ENCODE measurements at regions not wholly inside any gene's neighbourhood (a gene's known extent, or its start where the extent isn't known, plus 50 kb on each side); places are given as distances from the start of the nearest gene placed in this dataset.
"Not testable (repeated sequence)": the region's sequence is repeated elsewhere in the genome, so short reads cannot be mapped to it uniquely, and the experiment has no call there.

- no peak for DNase-seq
Observed at GRCh38 chr18:71036783-71037182, 747.9 kb downstream of the SOCS6 start.

GRCh38 chr18:71031296-71032191, 742.7 kb downstream of the SOCS6 start:
- not testable (repeated sequence) for DNase-seq

GRCh38 chr18:71030085-71030484, 741.2 kb downstream of the SOCS6 start:
- DNase-seq = not testable (repeated sequence)

- no peak for DNase-seq
Observed at GRCh38 chr18:71028285-71028762, 739.5 kb downstream of the SOCS6 start.

GRCh38 chr18:71027531-71027930, 738.7 kb downstream of the SOCS6 start:
- DNase-seq = no peak

GRCh38 chr18:71025505-71026225, 736.8 kb downstream of the SOCS6 start:
- DNase-seq = no peak

- DNase-seq = no peak
Observed at GRCh38 chr18:71022389-71022788, 733.5 kb downstream of the SOCS6 start.

GRCh38 chr18:71021030-71021362, 732.2 kb downstream of the SOCS6 start:
- DNase-seq = no peak

GRCh38 chr18:71020342-71021029, 731.6 kb downstream of the SOCS6 start:
- no peak for DNase-seq

- no peak for DNase-seq
Observed at GRCh38 chr18:71018816-71019215, 730.0 kb downstream of the SOCS6 start.

GRCh38 chr18:71012789-71013188, 723.9 kb downstream of the SOCS6 start:
- no peak for DNase-seq

GRCh38 chr18:71011389-71011788, 722.5 kb downstream of the SOCS6 start:
- DNase-seq = no peak

GRCh38 chr18:71008257-71008656, 719.4 kb downstream of the SOCS6 start:
- no peak for DNase-seq

GRCh38 chr18:71001597-71001996, 712.8 kb downstream of the SOCS6 start:
- DNase-seq = no peak

GRCh38 chr18:70998490-70998889, 709.6 kb downstream of the SOCS6 start:
- DNase-seq = no peak

- DNase-seq = no peak
Observed at GRCh38 chr18:70994116-70994515, 705.3 kb downstream of the SOCS6 start.

GRCh38 chr18:70991577-70991976, 702.7 kb downstream of the SOCS6 start:
- DNase-seq = no peak

- no peak for DNase-seq
Observed at GRCh38 chr18:70985948-70986347, 697.1 kb downstream of the SOCS6 start.

- DNase-seq = no peak
Observed at GRCh38 chr18:70982292-70982691, 693.4 kb downstream of the SOCS6 start.

GRCh38 chr18:70981400-70982140, 692.7 kb downstream of the SOCS6 start:
- no peak for DNase-seq

GRCh38 chr18:70973626-70974025, 684.8 kb downstream of the SOCS6 start:
- DNase-seq = no peak

- DNase-seq = no peak
Observed at GRCh38 chr18:70966419-70966818, 677.6 kb downstream of the SOCS6 start.

GRCh38 chr18:70961939-70962338, 673.1 kb downstream of the SOCS6 start:
- DNase-seq = no peak

Data from activated effector memory CD4-positive, alpha-beta T cell treated with anti-CD3 and anti-CD28 coated beads, Interleukin-2, amount 50 U/mL, for 16 hours (primary cell).